Liver (tissue), 8 donors: ENCODE measurements at regions not wholly inside any gene's neighbourhood (a gene's known extent, or its start where the extent isn't known, plus 50 kb on each side); places are given as distances from the start of the nearest gene placed in this dataset.

ENCODE experiments used
- DNase-seq: peaks from one replicate; pipeline ENCODE4 v3.0.0-alpha.2; 2017; ENCODE audit warnings: low spot score
- H3K27ac ChIP-seq, 2 donors: one replicate each; pipeline ENCODE4 v1.7.0; 2013; ENCODE audit warnings: inconsistent platforms in 2 of 2, low read length in 2 of 2, control low read depth in 1 of 2, low read depth in 1 of 2, mild to moderate bottlenecking in 1 of 2
- H3K27me3 ChIP-seq, 4 donors: one replicate each; pipeline versions ENCODE4 v1.6.1 to v1.7.0; 2013; ENCODE audit warnings: low read length in 3 of 4, inconsistent platforms in 1 of 4, mild to moderate bottlenecking in 1 of 4, moderate library complexity in 1 of 4; ENCODE audit not compliant: control insufficient read depth in 4 of 4, insufficient read depth in 4 of 4
- H3K36me3 ChIP-seq, 4 donors: one replicate each; pipeline versions ENCODE4 v1.6.1 to v1.7.0; 2013; ENCODE audit warnings: low read length in 3 of 4, mild to moderate bottlenecking in 3 of 4, low read depth in 1 of 4, moderate library complexity in 1 of 4; ENCODE audit not compliant: control insufficient read depth in 4 of 4, insufficient read depth in 3 of 4
- H3K4me1 ChIP-seq, 4 donors: one replicate each; pipeline versions ENCODE4 v1.6.1 to v1.7.0; 2013; ENCODE audit warnings: low read length in 3 of 4, mild to moderate bottlenecking in 3 of 4, moderate library complexity in 1 of 4; ENCODE audit not compliant: control insufficient read depth in 4 of 4, insufficient read depth in 4 of 4
- H3K4me3 ChIP-seq, 3 donors: one replicate each; pipeline versions ENCODE4 v1.6.1 to v1.7.0; 2013; ENCODE audit warnings: low read length in 3 of 3, control low read depth in 1 of 3, low read depth in 1 of 3, mild to moderate bottlenecking in 1 of 3
- H3K9ac ChIP-seq, 2 donors: one replicate each; pipeline ENCODE4 v1.7.0; 2013; ENCODE audit warnings: low read length in 2 of 2, mild to moderate bottlenecking in 2 of 2, moderate library complexity in 2 of 2, control low read depth in 1 of 2, low read depth in 1 of 2
- H3K9me3 ChIP-seq, 4 donors: one replicate each; pipeline versions ENCODE4 v1.6.1 to v1.7.0; 2013; ENCODE audit warnings: low read length in 3 of 4; ENCODE audit not compliant: control insufficient read depth in 4 of 4
- EGR1 ChIP-seq, 2 donors: IDR thresholded peaks; 2 replicates each; pipeline ENCODE4 v1.6.1; 2016 to 2018; ENCODE audit warnings: antibody characterized with exemption in 2 of 2, low read depth in 2 of 2
- FOXA1 ChIP-seq: IDR thresholded peaks from 2 replicates; pipeline ENCODE4 v1.6.1; 2016; ENCODE audit warnings: antibody characterized with exemption
- FOXA2 ChIP-seq: IDR thresholded peaks from 2 replicates; pipeline ENCODE4 v1.6.1; 2016; ENCODE audit warnings: antibody characterized with exemption
- GABPA ChIP-seq, 2 donors: IDR thresholded peaks in 1 of 2; conservative IDR thresholded peaks in 1 of 2; 2 replicates each; pipeline ENCODE4 v1.6.1; 2016; ENCODE audit warnings: antibody characterized with exemption in 2 of 2, mild to moderate bottlenecking in 1 of 2, moderate library complexity in 1 of 2
- HNF4A ChIP-seq, 2 donors: conservative IDR thresholded peaks; 2 replicates each; pipeline ENCODE4 v1.6.1; 2016; ENCODE audit warnings: antibody characterized with exemption in 2 of 2, mild to moderate bottlenecking in 2 of 2
- HNF4G ChIP-seq: IDR thresholded peaks from 2 replicates; pipeline ENCODE4 v1.6.1; 2016; ENCODE audit warnings: antibody characterized with exemption
- JUND ChIP-seq, 2 donors: IDR thresholded peaks; 2 replicates each; pipeline ENCODE4 v1.6.1; 2016; ENCODE audit warnings: antibody characterized with exemption in 2 of 2
- NR2F2 ChIP-seq: IDR thresholded peaks from 2 replicates; pipeline ENCODE4 v1.6.1; 2016; ENCODE audit warnings: antibody characterized with exemption
- RAD21 ChIP-seq, 2 donors: IDR thresholded peaks; 2 replicates each; pipeline ENCODE4 v1.6.1; 2016; ENCODE audit warnings: antibody characterized with exemption in 2 of 2, mild to moderate bottlenecking in 2 of 2
- RXRA ChIP-seq, 2 donors: IDR thresholded peaks; 2 replicates each; pipeline ENCODE4 v1.6.1; 2017 to 2018; ENCODE audit warnings: antibody characterized with exemption in 2 of 2, mild to moderate bottlenecking in 1 of 2
- SP1 ChIP-seq: IDR thresholded peaks from 2 replicates; pipeline ENCODE4 v1.6.1; 2018; ENCODE audit warnings: antibody characterized with exemption, mild to moderate bottlenecking
- TAF1 ChIP-seq: conservative IDR thresholded peaks from 2 replicates; pipeline ENCODE4 v1.6.1; 2016; ENCODE audit warnings: antibody characterized with exemption, mild to moderate bottlenecking
- YY1 ChIP-seq: IDR thresholded peaks from 2 replicates; pipeline ENCODE4 v1.6.1; 2016; ENCODE audit warnings: antibody characterized with exemption, mild to moderate bottlenecking
- WGBS: extraction: QIAGEN DNeasy Blood & Tissue Kit; methylation state at CpG from one replicate; pipeline ENCODE4 v1.1.7; 2013; 5-methylcytosine and 5-hydroxymethylcytosine counted together
- TF ChIP-seq, protein P1 (sequence below): IDR thresholded peaks from 2 replicates; pipeline ENCODE4 v1.6.1; 2016; ENCODE audit warnings: antibody characterized with exemption, mild to moderate bottlenecking
- TF ChIP-seq, protein P2 (sequence below): IDR thresholded peaks from 2 replicates; pipeline ENCODE4 v1.6.1; 2016; ENCODE audit warnings: antibody characterized with exemption
- TF ChIP-seq, protein P3 (sequence below): fragments of 150-350 bp; IDR thresholded peaks from 2 replicates; pipeline ENCODE4 v1.5.1; 2017; ENCODE audit warnings: improper control_type of control experiment, low read depth, low read length; ENCODE audit not compliant: missing input control
- TF ChIP-seq, protein P4 (sequence below): IDR thresholded peaks from 2 replicates; pipeline ENCODE4 v1.6.1; 2016; ENCODE audit warnings: antibody characterized with exemption
- TF ChIP-seq, protein P5 (sequence below): IDR thresholded peaks from 2 replicates; pipeline ENCODE4 v1.6.1; 2016; ENCODE audit warnings: antibody characterized with exemption
- donor health status: healthy.
- donor health status: healthy.
- donor health status: healthy.
- donor health status: healthy.
- donor health status: healthy.

DNA sequence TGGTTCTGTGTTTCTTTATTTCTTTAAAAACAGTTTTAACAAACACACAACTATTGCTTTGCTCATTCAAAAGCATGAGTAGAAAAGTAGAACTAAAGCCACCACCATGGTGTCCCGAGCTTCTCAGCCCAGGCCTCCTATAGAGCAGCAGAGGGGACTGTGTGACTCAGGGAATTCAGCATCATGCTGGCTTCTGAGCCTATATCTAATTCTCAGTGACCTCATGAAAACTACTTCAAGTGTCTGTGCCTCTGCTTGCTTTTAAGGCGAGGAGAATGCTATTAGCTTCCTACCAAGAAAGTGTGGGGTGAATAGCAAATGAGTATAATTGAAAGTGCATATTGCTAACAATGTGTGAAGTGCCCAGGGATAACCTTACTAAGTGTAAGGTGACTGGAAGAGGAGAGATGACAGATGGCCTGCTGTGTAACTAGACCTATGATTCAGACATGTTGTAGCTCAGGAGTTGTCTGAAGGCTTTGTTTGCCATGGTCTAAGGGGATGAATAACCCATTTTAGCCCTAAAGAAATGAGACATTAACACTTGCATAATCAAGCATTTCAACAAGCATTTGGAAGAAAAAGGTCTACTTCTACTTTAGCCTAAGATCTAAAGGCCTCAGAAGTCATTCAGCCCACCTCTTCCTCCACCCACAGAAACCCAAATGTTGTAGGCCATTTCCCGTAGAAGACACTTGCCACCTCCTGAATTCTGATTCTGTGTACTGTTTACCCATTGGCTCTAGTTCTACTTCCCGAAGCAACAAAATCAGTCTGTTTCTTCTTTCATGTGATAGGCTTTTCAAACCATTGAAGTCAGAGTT is 121.5 kb upstream of the ARG1 start:
- Histone ChIP-seq H3K4me3 (no peak overlapping the region), H3K9ac (no peak overlapping the region), H3K27ac (no peak overlapping the region), H3K9me3 (no peaks in the 10 kb centered on the region), H3K4me1 (no peaks in the 10 kb centered on the region), H3K27me3 (no peaks in the 10 kb centered on the region), H3K36me3 (no peaks in the 10 kb centered on the region)
- no peak for DNase-seq
- no peak for TF ChIP-seq FOXA2
- TF ChIP-seq, protein P1, sequence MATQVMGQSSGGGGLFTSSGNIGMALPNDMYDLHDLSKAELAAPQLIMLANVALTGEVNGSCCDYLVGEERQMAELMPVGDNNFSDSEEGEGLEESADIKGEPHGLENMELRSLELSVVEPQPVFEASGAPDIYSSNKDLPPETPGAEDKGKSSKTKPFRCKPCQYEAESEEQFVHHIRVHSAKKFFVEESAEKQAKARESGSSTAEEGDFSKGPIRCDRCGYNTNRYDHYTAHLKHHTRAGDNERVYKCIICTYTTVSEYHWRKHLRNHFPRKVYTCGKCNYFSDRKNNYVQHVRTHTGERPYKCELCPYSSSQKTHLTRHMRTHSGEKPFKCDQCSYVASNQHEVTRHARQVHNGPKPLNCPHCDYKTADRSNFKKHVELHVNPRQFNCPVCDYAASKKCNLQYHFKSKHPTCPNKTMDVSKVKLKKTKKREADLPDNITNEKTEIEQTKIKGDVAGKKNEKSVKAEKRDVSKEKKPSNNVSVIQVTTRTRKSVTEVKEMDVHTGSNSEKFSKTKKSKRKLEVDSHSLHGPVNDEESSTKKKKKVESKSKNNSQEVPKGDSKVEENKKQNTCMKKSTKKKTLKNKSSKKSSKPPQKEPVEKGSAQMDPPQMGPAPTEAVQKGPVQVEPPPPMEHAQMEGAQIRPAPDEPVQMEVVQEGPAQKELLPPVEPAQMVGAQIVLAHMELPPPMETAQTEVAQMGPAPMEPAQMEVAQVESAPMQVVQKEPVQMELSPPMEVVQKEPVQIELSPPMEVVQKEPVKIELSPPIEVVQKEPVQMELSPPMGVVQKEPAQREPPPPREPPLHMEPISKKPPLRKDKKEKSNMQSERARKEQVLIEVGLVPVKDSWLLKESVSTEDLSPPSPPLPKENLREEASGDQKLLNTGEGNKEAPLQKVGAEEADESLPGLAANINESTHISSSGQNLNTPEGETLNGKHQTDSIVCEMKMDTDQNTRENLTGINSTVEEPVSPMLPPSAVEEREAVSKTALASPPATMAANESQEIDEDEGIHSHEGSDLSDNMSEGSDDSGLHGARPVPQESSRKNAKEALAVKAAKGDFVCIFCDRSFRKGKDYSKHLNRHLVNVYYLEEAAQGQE, result no peak
- WGBS, result 90% methylated on average over 4 of the region's 4 CpGs

DNA sequence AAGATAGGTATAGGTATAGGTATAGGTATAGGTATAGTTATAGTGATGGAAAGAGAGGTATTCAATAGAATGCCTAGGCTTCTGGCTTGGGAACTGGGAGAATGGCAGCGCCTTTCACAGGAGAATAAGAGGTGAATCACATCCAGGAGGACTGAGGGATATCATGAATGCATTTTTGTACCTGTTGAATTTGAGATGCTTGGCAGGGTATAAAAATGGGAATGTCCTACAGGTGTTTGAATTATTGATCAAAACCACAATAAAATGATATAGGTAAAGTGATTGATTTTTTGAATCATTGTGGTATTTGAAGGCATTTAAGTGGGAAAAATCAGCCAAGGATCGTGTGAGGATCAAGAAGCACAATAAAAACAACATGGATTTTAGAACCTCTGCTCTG is 119.2 kb upstream of the ARG1 start:
- Histone ChIP-seq H3K36me3 (no peaks in the 10 kb centered on the region), H3K27me3 (no peaks in the 10 kb centered on the region), H3K9me3 (no peaks in the 10 kb centered on the region), H3K27ac (no peak overlapping the region), H3K4me3 (no peak overlapping the region), H3K9ac (no peak overlapping the region), H3K4me1 (no peaks in the 10 kb centered on the region)
- WGBS, result 42% methylated on average over 2 of the region's 2 CpGs
- TF ChIP-seq FOXA2 (no peak), JUND (IDR thresholded peaks at IDR 0.05) (no peak), TAF1 (no peak), NR2F2 (no peak), HNF4A (conservative IDR thresholded peaks at IDR 0.05) (no peak), YY1 (no peak), HNF4G (no peak), GABPA (IDR thresholded peaks at IDR 0.05 in 1 of 2, conservative IDR thresholded peaks at IDR 0.05 in 1 of 2) (no peak), RAD21 (IDR thresholded peaks at IDR 0.05) (no peak), SP1 (no peak), EGR1 (IDR thresholded peaks at IDR 0.05; ENCODE audit: low read depth in 2 of 2) (no peak), RXRA (IDR thresholded peaks at IDR 0.05) (no peak), FOXA1 (no peak)
- TF ChIP-seq, protein P2, sequence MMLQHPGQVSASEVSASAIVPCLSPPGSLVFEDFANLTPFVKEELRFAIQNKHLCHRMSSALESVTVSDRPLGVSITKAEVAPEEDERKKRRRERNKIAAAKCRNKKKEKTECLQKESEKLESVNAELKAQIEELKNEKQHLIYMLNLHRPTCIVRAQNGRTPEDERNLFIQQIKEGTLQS, result no peak
- TF ChIP-seq, protein P3, sequence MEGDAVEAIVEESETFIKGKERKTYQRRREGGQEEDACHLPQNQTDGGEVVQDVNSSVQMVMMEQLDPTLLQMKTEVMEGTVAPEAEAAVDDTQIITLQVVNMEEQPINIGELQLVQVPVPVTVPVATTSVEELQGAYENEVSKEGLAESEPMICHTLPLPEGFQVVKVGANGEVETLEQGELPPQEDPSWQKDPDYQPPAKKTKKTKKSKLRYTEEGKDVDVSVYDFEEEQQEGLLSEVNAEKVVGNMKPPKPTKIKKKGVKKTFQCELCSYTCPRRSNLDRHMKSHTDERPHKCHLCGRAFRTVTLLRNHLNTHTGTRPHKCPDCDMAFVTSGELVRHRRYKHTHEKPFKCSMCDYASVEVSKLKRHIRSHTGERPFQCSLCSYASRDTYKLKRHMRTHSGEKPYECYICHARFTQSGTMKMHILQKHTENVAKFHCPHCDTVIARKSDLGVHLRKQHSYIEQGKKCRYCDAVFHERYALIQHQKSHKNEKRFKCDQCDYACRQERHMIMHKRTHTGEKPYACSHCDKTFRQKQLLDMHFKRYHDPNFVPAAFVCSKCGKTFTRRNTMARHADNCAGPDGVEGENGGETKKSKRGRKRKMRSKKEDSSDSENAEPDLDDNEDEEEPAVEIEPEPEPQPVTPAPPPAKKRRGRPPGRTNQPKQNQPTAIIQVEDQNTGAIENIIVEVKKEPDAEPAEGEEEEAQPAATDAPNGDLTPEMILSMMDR, result no peak
- TF ChIP-seq, protein P4, sequence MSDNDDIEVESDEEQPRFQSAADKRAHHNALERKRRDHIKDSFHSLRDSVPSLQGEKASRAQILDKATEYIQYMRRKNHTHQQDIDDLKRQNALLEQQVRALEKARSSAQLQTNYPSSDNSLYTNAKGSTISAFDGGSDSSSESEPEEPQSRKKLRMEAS, result no peak
- TF ChIP-seq, protein P1, result no peak
- TF ChIP-seq, protein P5, sequence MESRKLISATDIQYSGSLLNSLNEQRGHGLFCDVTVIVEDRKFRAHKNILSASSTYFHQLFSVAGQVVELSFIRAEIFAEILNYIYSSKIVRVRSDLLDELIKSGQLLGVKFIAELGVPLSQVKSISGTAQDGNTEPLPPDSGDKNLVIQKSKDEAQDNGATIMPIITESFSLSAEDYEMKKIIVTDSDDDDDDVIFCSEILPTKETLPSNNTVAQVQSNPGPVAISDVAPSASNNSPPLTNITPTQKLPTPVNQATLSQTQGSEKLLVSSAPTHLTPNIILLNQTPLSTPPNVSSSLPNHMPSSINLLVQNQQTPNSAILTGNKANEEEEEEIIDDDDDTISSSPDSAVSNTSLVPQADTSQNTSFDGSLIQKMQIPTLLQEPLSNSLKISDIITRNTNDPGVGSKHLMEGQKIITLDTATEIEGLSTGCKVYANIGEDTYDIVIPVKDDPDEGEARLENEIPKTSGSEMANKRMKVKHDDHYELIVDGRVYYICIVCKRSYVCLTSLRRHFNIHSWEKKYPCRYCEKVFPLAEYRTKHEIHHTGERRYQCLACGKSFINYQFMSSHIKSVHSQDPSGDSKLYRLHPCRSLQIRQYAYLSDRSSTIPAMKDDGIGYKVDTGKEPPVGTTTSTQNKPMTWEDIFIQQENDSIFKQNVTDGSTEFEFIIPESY, result no peak
- DNase-seq, result no peak
